SKM-1 treated with dmso at 0.1 percent for 144 hours (cell line): ENCODE measurements at regions not wholly inside any gene's neighbourhood (a gene's known extent, or its start where the extent isn't known, plus 50 kb on each side); places are given as distances from the start of the nearest gene placed in this dataset.

Source experiments
- DNase-seq: peaks from one replicate; lab custom pipeline; 2025; ENCODE audit not compliant: unreplicated experiment; lab: John Stamatoyannopoulos, UW

DNA sequence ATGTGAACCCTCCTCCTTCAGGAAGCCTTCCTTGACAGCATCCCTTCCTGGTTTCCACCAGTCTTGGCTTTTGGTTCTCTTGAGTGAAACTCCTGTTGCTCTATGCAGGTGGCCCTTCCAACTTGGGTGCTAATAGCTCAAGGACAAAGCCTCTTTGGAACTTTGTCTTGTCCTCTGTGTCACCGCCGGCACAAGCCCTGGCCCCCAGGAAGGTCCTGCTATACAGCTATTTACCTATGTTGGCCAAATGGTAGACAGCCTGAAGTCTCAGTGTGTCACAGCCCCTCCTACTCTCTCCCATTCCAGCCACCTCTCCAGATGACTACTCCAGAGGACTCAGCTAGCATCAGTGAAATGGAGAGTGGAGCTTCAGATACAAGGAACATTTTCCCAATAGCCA is 94.7 kb upstream of the ZNF618 start:
- no peak for DNase-seq

DNA sequence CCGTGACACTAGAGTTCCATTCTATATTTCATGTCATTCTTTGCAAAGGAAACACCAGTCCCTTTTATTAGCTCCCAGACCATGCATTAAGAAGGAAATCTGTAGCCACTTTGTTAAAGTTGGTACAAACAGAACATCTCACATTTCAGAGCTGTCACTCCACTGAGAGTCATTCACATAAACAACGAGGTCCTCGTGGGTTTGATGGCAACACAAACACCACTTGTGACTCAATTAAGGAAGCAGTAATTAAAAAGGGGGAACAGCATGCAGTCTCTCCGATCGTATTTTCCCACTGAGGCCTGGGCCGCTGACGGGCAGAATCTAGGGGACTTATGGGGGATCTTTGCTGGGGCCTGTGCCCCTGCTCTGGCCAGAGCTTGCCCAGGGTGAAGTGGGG is 94.2 kb upstream of the ZNF618 start:
- DNase-seq, result no peak

DNA sequence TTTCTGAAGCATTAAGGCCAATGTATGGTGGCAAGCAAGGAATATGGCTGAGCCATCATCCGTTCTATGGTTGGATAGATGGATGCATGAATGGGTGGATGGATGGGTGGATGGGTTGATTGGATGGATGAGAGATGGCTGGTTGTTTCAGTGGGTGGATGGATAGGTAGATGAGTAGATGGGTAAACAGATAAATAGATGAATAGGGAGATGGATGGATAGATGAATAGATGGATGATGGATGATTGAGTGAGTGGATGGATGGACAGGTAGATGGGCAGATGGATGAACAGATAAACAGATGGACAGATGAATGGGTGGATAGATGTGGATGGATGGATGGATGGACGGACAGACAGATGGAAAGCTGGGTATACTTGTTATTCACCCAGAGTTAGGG is 92.6 kb upstream of the ZNF618 start:
- DNase-seq, result no peak

DNA sequence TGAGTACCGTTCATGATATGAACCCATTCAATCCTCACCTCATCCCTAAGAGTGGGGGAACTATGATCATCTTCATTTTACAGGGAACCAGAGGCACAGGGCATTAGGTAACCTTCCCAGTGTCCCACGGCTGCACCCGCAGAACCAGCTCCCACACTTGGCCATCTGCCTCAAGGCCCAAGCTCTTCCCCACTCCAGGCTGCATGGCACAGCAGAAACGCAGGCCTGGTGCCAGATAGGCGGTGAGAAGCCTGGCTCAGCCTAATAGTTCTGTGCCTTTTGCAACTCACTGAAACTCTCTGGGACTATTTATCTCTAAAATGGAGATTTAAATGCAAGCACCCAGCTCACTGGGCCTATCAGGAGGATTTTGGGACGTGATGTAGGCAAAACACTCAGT is 90.8 kb upstream of the ZNF618 start:
- DNase-seq, result no peak

DNA sequence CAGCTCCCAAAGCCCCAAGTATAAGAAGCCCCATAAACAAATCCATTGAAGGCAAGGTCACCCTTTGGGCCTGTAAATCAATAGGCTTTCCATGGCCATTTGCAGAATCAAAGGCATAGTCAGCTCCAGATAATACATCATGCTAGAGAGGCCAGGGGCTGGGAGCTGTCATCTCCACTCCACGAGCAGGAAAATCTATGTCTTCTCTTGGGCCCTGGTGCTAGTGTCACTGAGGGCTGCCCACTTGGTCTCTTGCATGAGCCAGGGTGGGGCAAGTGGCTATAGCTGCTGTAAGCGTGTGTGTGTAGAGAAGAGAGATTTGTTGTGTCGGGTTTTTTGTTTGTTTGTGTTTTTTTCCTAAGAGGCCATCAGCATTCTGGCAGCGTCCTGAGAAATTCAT is 90.0 kb upstream of the ZNF618 start:
- no peak for DNase-seq

DNA sequence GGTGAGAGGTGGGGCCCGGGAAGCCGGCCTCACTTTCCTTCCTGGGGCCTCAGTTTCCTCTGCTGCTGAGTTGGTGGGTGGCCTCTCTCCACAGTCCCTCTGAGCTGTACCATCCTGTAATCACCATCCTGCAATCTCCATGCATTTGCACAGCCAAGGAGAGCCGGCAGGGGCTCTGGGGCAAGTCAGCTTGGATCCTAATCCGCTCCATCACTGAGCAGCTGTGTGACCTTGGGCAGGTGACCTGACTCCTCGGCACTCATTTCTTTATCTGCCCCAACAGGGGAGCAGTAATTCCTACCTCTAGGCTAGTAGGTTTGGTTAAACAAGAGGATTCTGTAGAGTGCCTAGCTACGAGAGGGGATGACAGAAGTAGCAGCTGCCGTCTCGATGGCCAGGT is 88.2 kb upstream of the ZNF618 start:
- no peak for DNase-seq

DNA sequence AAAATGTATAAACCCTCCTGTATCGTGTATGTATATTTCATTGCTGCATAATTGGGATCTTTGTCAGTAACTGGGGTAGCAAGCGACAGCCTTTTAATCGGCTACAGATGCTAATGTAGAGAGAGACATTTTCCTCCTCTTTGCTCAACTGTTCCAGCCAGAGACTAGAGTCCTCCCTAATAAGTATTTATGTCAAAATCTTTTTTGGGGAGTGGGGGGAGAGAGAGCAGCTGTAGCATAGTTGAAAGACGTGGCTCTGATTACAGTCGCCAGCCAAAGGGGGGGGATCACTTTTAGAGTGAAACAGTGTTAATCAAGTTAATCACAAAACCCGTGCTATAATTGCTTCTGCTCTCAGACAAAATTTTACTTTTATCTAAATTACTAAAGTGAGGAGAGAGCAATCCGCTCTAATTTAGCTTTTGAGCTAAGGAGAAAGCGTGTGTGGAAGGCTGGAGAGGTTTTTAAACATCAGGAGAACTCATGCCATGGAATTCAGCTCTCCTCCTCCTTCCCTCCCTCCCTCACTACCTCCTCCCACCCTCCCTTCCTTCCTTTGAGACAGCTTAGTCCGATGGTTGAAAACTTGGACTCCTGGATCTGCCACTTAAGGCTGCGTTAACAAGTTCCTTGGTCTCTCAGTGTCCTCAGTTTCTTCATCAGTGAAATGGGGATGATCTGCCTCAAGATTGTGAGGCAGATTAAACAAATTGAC is 87.3 kb upstream of the ZNF618 start:
- DNase-seq, result no peak

DNA sequence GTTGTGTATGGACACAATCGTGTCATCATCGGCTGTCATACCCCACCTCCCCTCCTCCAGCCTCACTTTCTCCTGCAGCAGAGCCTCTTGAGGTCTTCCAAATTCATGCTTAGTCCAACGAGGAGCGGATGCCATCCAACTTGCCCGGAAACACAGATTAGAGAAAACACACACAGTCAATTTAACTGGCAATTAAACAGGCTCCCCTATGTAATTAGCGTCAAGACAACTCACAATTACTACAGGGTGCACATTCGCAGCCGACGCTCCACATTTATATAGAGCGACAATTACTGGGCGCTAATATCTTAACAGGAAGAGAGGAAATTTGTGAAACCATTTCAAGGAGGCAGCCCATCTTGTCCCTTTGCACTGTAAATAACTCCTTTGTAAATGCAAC is 86.0 kb upstream of the ZNF618 start:
- no peak for DNase-seq

DNA sequence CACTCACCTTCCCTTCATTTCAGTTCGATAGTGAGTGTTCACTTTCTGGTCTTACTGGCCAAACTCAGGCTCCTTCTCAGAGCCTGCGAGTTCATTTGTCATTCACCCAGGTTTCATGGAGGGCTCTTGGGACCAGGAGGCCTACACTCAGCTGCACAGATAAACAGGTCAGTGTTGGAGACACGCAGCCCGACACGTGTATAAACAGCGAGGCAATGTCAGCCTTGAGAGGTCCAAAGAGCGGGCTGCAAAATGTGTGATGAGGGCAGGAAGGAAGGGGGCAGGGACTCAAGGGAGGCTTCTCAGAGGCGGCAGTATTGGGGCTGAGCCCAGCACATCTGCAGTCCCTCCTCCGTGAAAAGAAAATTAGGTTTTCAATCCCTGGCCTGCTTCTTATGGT is 82.6 kb upstream of the ZNF618 start:
- DNase-seq, result no peak

DNA sequence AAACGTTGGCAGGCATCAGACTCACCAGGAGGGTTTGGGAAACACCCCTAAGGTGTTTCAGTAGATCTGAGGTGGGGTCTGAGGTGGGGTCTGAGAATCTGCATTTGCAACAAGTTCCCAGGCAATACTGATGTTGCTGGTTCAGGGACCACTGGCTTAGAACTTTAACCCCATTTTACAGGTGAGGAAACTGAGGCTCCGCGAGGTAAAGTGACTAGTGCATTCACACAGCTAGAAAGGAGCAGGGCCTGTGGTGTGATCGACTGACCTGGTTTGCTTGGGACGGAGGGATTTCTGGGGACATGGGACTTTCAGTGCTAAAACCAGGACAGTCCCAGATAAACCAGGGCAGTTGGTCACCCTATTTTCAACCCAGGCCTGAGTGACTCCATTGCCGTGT is 81.4 kb upstream of the ZNF618 start:
- DNase-seq, result no peak

DNA sequence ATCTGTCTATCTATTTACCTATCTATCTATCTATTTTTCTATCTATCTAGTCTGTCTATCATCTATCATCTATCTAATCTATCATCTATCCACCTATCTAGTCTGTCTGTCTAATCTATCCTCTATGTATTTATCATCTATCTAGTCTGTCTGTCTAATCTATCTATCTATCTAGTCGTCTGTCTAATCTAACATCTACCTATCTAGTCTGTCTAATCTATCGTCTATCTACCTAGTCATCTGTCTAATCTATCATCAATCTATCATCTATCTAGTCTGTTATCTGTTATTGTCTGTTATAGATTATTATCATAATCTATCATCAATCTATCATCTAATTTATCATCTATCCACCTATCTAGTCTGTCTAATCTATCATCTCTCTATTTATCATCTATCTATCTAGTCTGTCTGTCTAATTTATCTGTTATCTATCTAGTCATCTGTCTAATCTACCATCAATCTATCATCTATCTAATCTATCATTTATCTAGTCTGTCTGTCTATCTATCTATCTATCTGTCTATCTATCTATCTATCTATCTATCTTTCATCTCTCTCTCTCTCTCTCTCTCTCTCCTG is 80.2 kb upstream of the ZNF618 start:
- no peak for DNase-seq

DNA sequence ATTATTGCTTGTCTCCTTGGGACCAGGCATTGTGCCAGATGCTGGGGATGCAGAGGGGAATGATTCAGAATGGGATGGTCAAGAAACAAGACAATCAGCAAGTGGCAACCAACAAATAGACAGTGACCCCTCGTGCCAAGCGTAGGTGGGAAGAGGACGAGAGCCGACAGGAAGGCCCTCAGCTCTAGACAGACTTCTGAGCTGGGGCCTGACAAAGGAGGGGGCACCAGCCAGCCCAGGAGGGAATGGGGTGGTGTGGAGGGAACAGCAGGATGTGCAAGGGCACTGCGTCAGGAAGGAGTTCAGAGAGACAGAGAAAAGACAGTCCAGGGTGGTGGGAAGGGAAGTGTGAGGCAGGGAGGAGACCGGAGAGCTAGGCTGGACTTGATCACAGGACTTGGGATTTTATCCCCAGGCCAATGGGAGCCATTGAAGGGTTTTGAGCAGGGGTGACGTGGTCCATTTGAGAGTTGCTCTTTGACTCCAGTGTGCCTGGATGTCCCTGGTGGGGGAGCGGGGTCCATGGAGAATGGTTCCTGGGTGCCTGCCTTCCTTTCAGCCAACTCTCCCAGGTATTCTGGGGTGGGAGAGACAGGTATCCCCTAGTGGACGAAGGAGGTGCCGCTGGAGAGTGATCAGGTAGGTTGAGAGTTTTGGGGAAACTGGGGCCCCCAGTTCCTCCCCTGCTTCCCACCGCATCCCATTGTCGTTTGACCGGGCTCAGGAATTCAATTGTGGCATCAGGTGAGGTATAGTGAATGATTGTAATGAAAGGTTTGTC is 79.3 kb upstream of the ZNF618 start:
- no peak for DNase-seq

DNA sequence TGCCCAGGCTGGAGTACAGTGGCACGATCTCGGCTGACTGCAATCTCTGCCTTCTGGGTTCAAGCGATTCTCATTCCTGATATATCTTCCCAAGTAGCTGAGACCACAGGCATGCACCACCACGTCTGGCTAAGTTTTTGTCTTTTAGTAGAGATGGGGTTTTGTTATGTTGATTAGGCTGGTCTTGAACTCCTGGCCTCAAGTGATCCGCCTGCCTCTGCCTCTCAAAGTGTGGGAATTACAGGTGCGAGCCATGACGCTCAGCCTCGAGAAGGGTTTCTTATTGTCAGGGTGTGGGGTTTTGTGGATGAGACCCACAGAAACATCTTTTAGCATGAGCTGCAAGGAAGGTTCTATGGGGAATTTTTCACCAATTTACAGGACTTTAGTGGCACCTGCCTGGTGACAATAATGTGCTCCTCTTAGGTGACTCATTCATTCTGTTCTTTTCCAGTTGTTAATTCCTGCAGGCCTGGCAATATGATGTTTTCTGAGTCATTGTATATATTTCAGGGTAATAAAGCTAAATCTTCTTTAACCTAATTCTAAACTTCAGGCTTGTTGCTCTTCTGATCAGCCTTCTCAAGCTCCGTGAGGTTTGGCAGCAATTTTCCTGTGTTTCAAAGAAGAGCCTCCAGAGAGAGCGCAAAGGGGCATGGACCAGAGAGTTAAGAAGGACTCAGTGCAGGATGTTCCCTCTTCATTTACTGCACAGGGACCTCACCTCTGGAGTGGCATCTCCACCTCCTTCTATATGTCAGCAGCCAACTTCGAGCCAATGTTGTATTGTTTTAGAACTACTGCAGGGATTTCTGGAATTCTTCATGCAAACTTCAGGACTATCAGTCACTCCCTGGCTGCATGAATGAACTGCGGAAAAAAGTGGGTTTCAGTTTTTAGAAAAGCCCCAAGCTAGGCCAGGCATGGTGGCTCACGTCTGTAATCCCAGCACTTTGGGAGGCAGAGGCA is 77.8 kb upstream of the ZNF618 start:
- DNase-seq, result no peak

DNA sequence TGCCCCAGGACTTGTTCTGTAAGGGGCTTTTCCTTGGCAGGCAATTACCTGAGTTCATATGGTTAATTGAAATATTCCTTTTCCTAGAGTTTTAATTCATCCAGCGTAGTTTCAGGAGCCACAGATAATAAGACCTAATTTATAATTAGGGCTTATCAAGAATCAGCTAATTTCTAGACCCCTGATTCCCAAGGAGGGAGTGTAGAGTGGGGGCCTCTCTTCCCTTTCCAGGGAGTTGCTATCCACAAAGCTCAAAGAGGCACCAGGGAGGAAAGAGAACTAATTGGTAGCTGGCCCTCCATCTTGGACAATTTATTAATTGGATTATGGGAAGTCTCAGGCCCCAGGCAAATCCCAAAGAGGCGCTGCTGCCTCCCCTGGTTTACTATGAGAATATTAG is 75.8 kb upstream of the ZNF618 start:
- no peak for DNase-seq

DNA sequence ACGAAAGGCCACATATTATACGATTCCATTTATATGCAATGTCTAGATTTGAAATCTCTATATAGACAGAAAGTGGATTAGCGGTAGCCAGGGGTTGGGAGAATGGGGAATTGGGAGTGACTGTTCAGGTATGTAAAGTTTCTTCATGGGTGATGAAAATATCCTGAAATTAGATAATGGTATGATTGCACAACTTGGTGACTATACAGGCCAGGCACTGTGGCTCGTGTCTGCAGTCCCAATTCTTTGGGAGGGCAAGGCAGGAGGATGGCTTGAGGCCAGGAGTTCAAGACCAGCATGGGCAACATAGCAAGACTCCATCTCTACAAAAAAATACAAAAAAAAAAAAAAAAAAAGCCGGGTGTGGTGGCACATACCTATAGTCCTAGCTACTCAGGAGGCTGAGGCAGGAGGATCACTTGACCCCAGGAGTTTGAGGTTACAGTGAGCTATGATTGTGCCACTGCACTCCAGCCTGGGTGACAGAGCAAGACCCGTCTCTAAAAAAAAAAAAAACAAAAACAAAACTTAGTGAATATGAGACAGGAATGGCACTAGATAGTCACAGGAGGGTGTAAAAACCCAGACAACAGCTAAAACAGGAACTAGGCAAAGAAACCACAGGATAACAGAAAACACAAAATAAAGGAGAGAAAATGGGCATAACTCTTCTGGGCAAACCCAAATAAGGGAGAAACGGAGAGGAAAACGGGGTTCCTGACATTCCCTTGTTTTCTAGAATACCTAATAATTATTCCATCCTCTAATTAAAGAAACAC is 72.1 kb upstream of the ZNF618 start:
- peak; percentile 1 for DNase-seq

DNA sequence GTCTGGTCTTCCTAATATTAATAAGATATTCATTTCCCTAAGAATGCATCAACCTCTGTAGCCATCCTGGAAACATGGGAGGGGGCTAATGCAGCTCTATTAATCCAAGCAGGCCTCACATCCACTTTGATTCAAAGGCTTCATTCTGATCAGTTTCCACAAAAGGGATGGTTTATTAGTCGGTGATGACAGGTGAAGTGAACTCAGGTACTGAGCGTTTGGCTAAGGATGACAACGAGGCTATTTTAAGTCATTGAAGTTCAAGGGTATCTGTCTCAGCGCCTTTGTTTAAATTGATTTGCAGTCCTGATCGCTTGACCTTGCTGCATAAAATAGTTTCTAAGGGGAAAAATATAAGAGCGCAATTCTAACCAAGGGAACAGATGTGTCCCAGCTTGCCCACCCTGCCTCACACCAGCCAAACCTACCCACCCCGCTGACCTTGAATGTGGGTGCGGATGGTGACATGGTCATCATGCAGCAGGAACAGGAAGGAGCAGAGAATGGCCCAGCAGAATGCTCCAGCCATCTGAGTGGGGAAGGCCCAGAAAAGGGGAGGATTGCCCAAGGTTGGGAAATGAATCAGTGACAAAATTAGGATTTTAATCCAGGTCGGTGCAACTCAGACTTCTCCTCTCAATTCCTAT is 70.5 kb upstream of the ZNF618 start:
- no peak for DNase-seq

DNA sequence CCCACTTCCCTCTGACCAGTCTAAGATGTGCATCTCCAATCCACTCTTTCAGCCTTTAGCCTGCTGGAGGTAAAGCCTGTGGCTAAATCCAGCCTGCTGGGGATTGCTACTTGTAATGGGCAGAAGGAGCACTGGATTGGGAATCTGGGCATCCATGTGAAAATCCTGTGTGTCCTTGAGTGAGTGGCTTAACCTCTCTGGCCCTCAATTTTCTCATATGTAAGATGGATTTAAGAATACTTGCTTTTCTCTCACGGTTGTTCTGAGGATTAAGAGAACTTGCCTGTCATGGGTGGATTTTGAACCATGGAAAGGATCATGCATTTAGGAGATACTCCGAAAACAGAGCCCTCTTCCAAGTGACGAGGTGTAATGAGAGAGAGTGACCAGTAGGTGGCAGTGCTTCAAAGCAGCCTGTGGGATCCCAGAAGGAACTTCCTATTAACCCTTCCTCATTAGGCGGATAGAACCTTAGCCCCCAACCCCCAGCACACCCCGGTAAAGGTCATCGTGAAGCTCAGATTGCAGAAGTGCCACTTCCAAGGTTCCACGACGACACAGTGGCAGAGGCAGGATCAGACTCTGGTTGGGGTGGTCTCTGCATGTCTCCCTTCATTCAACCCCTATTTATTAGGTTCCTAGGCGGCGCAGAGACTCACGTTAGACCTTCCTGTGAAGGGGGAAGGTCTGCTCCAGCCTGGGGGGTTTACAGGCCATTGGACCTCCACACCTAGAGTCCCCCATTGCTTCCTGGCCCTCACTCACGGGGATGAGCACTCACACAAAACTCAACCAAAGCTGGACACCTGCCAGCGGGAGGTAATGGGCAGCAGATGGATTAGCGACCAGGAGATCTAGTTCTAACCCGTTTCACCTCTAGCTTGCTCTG is 68.7 kb upstream of the ZNF618 start:
- peak; percentile 34 for DNase-seq

DNA sequence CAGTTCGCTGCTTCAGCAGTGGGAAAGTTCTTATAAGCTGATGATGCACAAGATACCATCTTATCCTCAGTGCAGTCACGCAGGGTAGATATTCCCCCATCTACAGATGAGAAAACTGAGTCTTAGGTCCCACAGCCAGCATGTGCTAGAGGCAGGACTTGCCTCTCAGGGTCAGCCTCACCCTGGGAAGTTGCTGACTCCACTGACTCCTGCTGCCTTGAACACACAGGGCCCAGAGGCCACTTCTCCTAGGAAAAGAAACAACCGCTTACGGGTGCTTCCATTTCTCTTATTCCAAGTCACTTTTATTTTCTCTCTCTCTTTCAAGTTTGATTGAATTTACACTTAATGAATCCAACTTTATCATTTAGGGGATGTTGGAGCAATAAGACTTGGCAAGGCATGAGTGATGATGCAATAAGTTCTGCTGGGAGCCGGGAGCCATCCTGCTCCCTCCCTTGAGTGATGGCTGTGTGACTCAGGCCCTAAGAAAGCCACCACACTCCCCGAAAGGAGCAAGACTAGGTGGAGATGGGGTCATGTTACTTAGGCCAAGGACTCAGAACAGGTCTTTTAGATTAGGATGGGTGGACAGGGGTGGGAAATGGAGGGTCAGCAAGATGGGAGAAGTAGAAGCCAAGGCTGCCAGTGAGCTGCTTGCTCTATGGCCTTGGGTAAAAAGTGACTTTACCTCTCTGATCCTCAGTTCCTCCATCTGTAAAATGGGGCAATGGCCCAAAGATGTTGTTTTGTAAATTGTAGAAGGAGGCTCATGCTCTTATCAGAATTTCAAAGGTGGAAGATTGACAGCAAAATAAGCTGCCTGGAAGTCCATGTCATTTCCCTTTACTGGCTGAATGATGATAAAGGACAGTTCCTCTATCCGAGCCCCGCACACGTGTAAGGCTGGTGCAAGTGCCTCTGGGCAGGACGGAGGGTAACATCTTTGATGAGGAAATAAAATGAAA is 67.4 kb upstream of the ZNF618 start:
- no peak for DNase-seq
